HG02588 (cell line): ENCODE measurements at regions not wholly inside any gene's neighbourhood (a gene's known extent, or its start where the extent isn't known, plus 50 kb on each side); places are given as distances from the start of the nearest gene placed in this dataset.

Source experiments
- ATAC-seq: cut with Tn5 transposase; IDR thresholded peaks from one replicate; pipeline ENCODE4 v1.9.1; 2021; ENCODE audit warnings: mild to moderate bottlenecking, moderate library complexity; ENCODE audit not compliant: unreplicated experiment

- no peak for ATAC-seq
Observed at GRCh38 chr4:1500231-1500965, 94.2 kb upstream of the NKX1-1 start.

- ATAC-seq, result no peak
Observed at GRCh38 chr4:1499465-1499864, 93.2 kb upstream of the NKX1-1 start.

GRCh38 chr4:1497189-1497801 lies 91.1 kb upstream of the NKX1-1 start:
- ATAC-seq, result no peak

- no peak for ATAC-seq
Observed at GRCh38 chr4:1496116-1496642, 89.9 kb upstream of the NKX1-1 start.

- ATAC-seq, result no peak
Observed at GRCh38 chr4:1495416-1496115, 89.3 kb upstream of the NKX1-1 start.

GRCh38 chr4:1494416-1495315 lies 88.4 kb upstream of the NKX1-1 start:
- ATAC-seq, result no peak

GRCh38 chr4:1493540-1494287 lies 87.5 kb upstream of the NKX1-1 start:
- ATAC-seq, result no peak

- ATAC-seq, result no peak
Observed at GRCh38 chr4:1492651-1493539, 86.7 kb upstream of the NKX1-1 start.

GRCh38 chr4:1492142-1492457 lies 85.9 kb upstream of the NKX1-1 start:
- ATAC-seq, result no peak

GRCh38 chr4:1491328-1492141 lies 85.3 kb upstream of the NKX1-1 start:
- no peak for ATAC-seq

GRCh38 chr4:1490654-1491327 lies 84.5 kb upstream of the NKX1-1 start:
- ATAC-seq, result no peak

GRCh38 chr4:1490011-1490653 lies 83.9 kb upstream of the NKX1-1 start:
- no peak for ATAC-seq

- ATAC-seq, result no peak
Observed at GRCh38 chr4:1489639-1489995, 83.4 kb upstream of the NKX1-1 start.

GRCh38 chr4:1488831-1489638 lies 82.8 kb upstream of the NKX1-1 start:
- no peak for ATAC-seq

- no peak for ATAC-seq
Observed at GRCh38 chr4:1488357-1488756, 82.1 kb upstream of the NKX1-1 start.

GRCh38 chr4:1487761-1488160 lies 81.5 kb upstream of the NKX1-1 start:
- no peak for ATAC-seq

- ATAC-seq, result no peak
Observed at GRCh38 chr4:1487106-1487505, 80.9 kb upstream of the NKX1-1 start.
